ENCODE measurements at regions not wholly inside any gene's neighbourhood (a gene's known extent, or its start where the extent isn't known, plus 50 kb on each side); places are given as distances from the start of the nearest gene placed in this dataset.

GRCh38 chr12:107451246-107451645 is 234.4 kb upstream of the PWP1 start (continued):
- TF ChIP-seq AFF4 (CRISPR knock-in tag; IDR thresholded peaks at IDR 0.05) = no peak
- no peak for TF ChIP-seq CBX5 (IDR thresholded peaks at IDR 0.05; ENCODE audit: borderline replicate concordance, low read depth)
- no peak for TF ChIP-seq CXXC5 (CRISPR knock-in tag; IDR thresholded peaks at IDR 0.05)
- TF ChIP-seq ZNF408 (CRISPR knock-in tag; IDR thresholded peaks at IDR 0.05; ENCODE audit: low read depth) = no peak
- TF ChIP-seq PML (IDR thresholded peaks at IDR 0.05; ENCODE audit: low read length) = no peak
- TF ChIP-seq JUND (IDR thresholded peaks at IDR 0.05; ENCODE audit: borderline replicate concordance, low read depth, low read length) = no peak
- no peak for TF ChIP-seq JUND (tag; IDR thresholded peaks at IDR 0.05; ENCODE audit: borderline replicate concordance, low read depth, low read length)
- no peak for TF ChIP-seq ELK1 (CRISPR knock-in tag; IDR thresholded peaks at IDR 0.05)
- TF ChIP-seq ZNF384 (IDR thresholded peaks at IDR 0.05; ENCODE audit: low read depth, low read length) = no peak
- no peak for TF ChIP-seq SMAD4 (CRISPR knock-in tag; conservative IDR thresholded peaks at IDR 0.05)
- TF ChIP-seq DEAF1 (CRISPR knock-in tag; IDR thresholded peaks at IDR 0.05) = no peak
